IMR-90 (cell line): ENCODE measurements at regions not wholly inside any gene's neighbourhood (a gene's known extent, or its start where the extent isn't known, plus 50 kb on each side); places are given as distances from the start of the nearest gene placed in this dataset.

ENCODE experiments used
- ATAC-seq: fragments of 200-7000 bp; cut with Tn5 transposase; 2 replicates; pipeline ENCODE4 v1.9.1; 2020; ENCODE audit warnings: low read depth, mild to moderate bottlenecking, moderate library complexity
- BruUV-seq: library from RNA; stranded (reverse); fragments of 400-500 nt; replicated peaks from 2 replicates; lab custom pipeline; 2021; lab: Mats Ljungman, UMichigan
- CTCF ChIA-PET: fragments of 300-600 bp; formaldehyde crosslinking; extraction: SDS; loops from one replicate; lab custom pipeline; 2021; ENCODE audit warnings: antibody characterized with exemption; lab: Yijun Ruan, JAX
- POLR2A ChIA-PET: fragments of 300-600 bp; sonication (Branson Sonifier 250); formaldehyde crosslinking; loops from one replicate; lab custom pipeline; 2022; ENCODE audit warnings: antibody characterized with exemption; ENCODE audit not compliant: unreplicated experiment; lab: Charles Lee
- DNase-seq: peaks from one replicate; pipeline ENCODE4 v3.0.0; 2013
- H2AFZ ChIP-seq: replicated peaks from 2 replicates; pipeline ENCODE3; 2013; ENCODE audit warnings: low read length, mild to moderate bottlenecking; ENCODE audit not compliant: poor library complexity
- H2AK5ac ChIP-seq: 2 replicates; pipeline ENCODE4 v1.6.1; 2013; ENCODE audit warnings: low read depth, low read length, inconsistent platforms
- H2AK9ac ChIP-seq: replicated peaks from 2 replicates; pipeline ENCODE3; 2013; ENCODE audit warnings: mild to moderate bottlenecking, low read depth, low read length, moderate library complexity; ENCODE audit not compliant: poor library complexity
- H2BK120ac ChIP-seq: 2 replicates; pipeline ENCODE4 v1.6.1; 2013; ENCODE audit warnings: low read depth, low read length, inconsistent platforms
- H2BK15ac ChIP-seq: 3 replicates; pipeline ENCODE4 v1.6.1; 2013; ENCODE audit warnings: low read depth, low read length, inconsistent platforms
- H2BK20ac ChIP-seq: 2 replicates; pipeline ENCODE4 v1.6.1; 2013; ENCODE audit warnings: low read depth, mild to moderate bottlenecking, inconsistent platforms, low read length, moderate library complexity
- H2BK5ac ChIP-seq: 2 replicates; pipeline ENCODE4 v1.6.1; 2013; ENCODE audit warnings: mild to moderate bottlenecking, low read depth, low read length, inconsistent platforms; ENCODE audit not compliant: poor library complexity, severe bottlenecking
- H3K14ac ChIP-seq: replicated peaks from 2 replicates; pipeline ENCODE4 v1.6.1; 2013; ENCODE audit warnings: low read depth, low read length, inconsistent platforms
- H3K18ac ChIP-seq: 2 replicates; pipeline ENCODE4 v1.6.1; 2013; ENCODE audit warnings: low read depth, low read length, control low read depth
- H3K23ac ChIP-seq: 2 replicates; pipeline ENCODE4 v1.6.1; 2013; ENCODE audit warnings: low read depth, low read length, inconsistent platforms
- H3K27ac ChIP-seq: 2 replicates; pipeline ENCODE4 v1.5.1; 2013; ENCODE audit warnings: mild to moderate bottlenecking, control low read depth, low read length; ENCODE audit not compliant: insufficient read depth
- H3K27me3 ChIP-seq: 2 replicates; pipeline ENCODE4 v1.6.1; 2013; ENCODE audit warnings: low read length; ENCODE audit not compliant: control insufficient read depth, insufficient read depth
- H3K36me3 ChIP-seq: 2 replicates; pipeline ENCODE4 v1.6.1; 2013; ENCODE audit warnings: low read length, mixed read lengths; ENCODE audit not compliant: control insufficient read depth, insufficient read depth
- H3K4ac ChIP-seq: 2 replicates; pipeline ENCODE4 v1.6.1; 2013; ENCODE audit warnings: low read depth, low read length, inconsistent platforms
- H3K4me1 ChIP-seq: 2 replicates; pipeline ENCODE4 v1.6.1; 2013; ENCODE audit warnings: low read length, mixed read lengths; ENCODE audit not compliant: control insufficient read depth, insufficient read depth
- H3K4me2 ChIP-seq: 2 replicates; pipeline ENCODE4 v1.6.1; 2013; ENCODE audit warnings: low read depth, mild to moderate bottlenecking, control low read depth, low read length, moderate library complexity
- H3K4me3 ChIP-seq: 2 replicates; pipeline ENCODE4 v1.5.1; 2013; ENCODE audit warnings: low read depth, mild to moderate bottlenecking, control low read depth, low read length, moderate library complexity; ENCODE audit not compliant: insufficient read depth
- H3K56ac ChIP-seq: 2 replicates; pipeline ENCODE4 v1.6.1; 2013; ENCODE audit warnings: low read length, inconsistent platforms; ENCODE audit not compliant: insufficient read depth; ENCODE audit errors: extremely low read depth
- H3K79me1 ChIP-seq, 2 experiments: 2 replicates each; pipeline ENCODE4 v1.6.1; 2013; ENCODE audit warnings: low read length in 2 of 2, inconsistent platforms in 1 of 2, low read depth in 1 of 2
- H3K9ac ChIP-seq: 2 replicates; pipeline ENCODE4 v1.6.1; 2013; ENCODE audit warnings: low read depth, low read length, control low read depth
- H3K9me1 ChIP-seq: 2 replicates; pipeline ENCODE4 v1.6.1; 2013; ENCODE audit warnings: low read length, inconsistent platforms; ENCODE audit not compliant: insufficient read depth
- H3K9me3 ChIP-seq: 2 replicates; pipeline ENCODE4 v1.6.1; 2013; ENCODE audit warnings: low read length; ENCODE audit not compliant: control insufficient read depth, insufficient read depth
- H4K20me1 ChIP-seq: 2 replicates; pipeline ENCODE4 v1.6.1; 2013; ENCODE audit warnings: low read length, inconsistent platforms; ENCODE audit not compliant: insufficient read depth
- H4K5ac ChIP-seq: 2 replicates; pipeline ENCODE4 v1.6.1; 2013; ENCODE audit warnings: mild to moderate bottlenecking, low read depth, low read length, control low read depth
- H4K8ac ChIP-seq, 2 experiments: 2 replicates each; pipeline ENCODE4 v1.6.1; 2013; ENCODE audit warnings: low read depth in 2 of 2, low read length in 2 of 2, control low read depth in 1 of 2, inconsistent platforms in 1 of 2
- H4K91ac ChIP-seq: 2 replicates; pipeline ENCODE4 v1.6.1; 2013; ENCODE audit warnings: low read depth, low read length, inconsistent platforms; ENCODE audit not compliant: insufficient read depth
- WGBS, 2 experiments: methylation state at CpG; one replicate each; pipeline versions ENCODE4 v1.1.5 to v1.1.7; 2013; ENCODE audit warnings: missing lambda C conversion rate in 2 of 2; ENCODE audit not compliant: insufficient read length in 1 of 2; ENCODE audit errors: extremely low coverage in 2 of 2; 5-methylcytosine and 5-hydroxymethylcytosine counted together
- dilution Hi-C: fragments of 300-500 bp; cut with HindIII; formaldehyde crosslinking; loops from one replicate; pipeline ENCODE4 v1.14.3; 2018; ENCODE audit warnings: low sequenced_read_pairs; ENCODE audit not compliant: unreplicated experiment
- in situ Hi-C: fragments of 300-500 bp; cut with MboI; formaldehyde crosslinking; loops from 3 replicates; pipeline ENCODE4 v1.14.3; 2019; ENCODE audit warnings: low sequenced_read_pairs, inconsistent platforms, mixed read lengths
- intact Hi-C: fragments of 100-400 bp; cut with micrococcal nuclease; formaldehyde crosslinking; loops from 2 replicates; pipeline ENCODE4 v1.10.0; 2022
- TF ChIP-seq, protein P1 (sequence below): fragments of 150-350 bp; IDR thresholded peaks from 2 replicates; pipeline ENCODE4 v1.6.1; 2016; ENCODE audit warnings: low read depth, mild to moderate bottlenecking, low read length, moderate library complexity, borderline replicate concordance

DNA sequence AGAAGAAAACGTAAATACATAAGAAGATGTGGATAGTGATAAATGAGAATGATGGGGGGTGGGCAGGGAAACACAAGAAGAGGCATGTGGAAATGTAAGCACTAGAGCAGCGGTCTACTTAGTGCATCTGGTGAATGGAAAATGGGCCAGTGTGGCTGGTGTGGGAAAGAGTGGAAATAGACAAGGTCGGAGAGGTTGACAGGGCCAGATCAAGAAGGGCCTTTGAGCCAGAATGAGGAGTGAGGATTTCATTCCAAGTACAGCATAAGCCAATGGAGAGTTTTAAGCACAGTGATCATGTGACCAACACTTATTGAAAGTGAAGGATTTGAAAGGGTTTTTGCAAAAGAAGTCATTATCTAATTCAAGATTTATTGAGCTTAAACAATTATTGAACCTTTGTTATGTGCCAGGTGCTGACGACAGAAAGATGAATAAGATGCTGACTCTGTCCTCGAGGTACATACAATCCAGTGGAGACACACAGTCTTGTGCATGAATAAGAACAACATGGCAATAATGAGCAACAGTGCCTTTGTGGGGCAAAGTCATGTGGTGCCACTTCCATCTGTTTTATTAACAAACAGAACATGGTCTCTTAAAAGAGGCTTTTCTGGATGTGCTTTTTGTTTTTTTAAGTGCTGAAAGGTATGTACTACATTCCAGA is 124.1 kb downstream of the MFSD1 start:
- Histone ChIP-seq H2AFZ (no peak overlapping the region), H4K91ac (no peak overlapping the region), H2BK20ac (no peak overlapping the region), H3K56ac (no peak overlapping the region), H3K79me1 (no peaks in the 10 kb centered on the region), H2BK120ac (no peak overlapping the region), H3K9ac (no peak overlapping the region), H4K8ac (no peak overlapping the region), H3K18ac (no peak overlapping the region), H3K9me3 (no peaks in the 10 kb centered on the region), H3K4me2 (no peak overlapping the region), H3K27me3 (no peaks in the 10 kb centered on the region), H3K23ac (no peak overlapping the region), H3K9me1 (no peaks in the 10 kb centered on the region), H2BK5ac (no peak overlapping the region), H3K4ac (no peak overlapping the region), H2AK5ac (no peak overlapping the region), H3K14ac (no peak overlapping the region), H3K36me3 (no peaks in the 10 kb centered on the region), H2BK15ac (no peak overlapping the region), H4K20me1 (no peaks in the 10 kb centered on the region), H3K4me3 (no peak overlapping the region), H2AK9ac (no peak overlapping the region), H4K5ac (no peak overlapping the region), H3K27ac (no peak overlapping the region), H3K4me1 (no peaks in the 10 kb centered on the region)
- BruUV-seq, result no TSS peak
- intact Hi-C loops (no loop called here), in situ Hi-C loops (no loop called here), dilution Hi-C loops (no loop called here)
- ATAC-seq, result no peak
- TF ChIP-seq, protein P1, sequence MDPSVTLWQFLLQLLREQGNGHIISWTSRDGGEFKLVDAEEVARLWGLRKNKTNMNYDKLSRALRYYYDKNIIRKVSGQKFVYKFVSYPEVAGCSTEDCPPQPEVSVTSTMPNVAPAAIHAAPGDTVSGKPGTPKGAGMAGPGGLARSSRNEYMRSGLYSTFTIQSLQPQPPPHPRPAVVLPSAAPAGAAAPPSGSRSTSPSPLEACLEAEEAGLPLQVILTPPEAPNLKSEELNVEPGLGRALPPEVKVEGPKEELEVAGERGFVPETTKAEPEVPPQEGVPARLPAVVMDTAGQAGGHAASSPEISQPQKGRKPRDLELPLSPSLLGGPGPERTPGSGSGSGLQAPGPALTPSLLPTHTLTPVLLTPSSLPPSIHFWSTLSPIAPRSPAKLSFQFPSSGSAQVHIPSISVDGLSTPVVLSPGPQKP, result no peak
- WGBS, 2 experiments, result 29% methylated on average over 3 of the region's 5 CpGs; no CpG with 5 or more reads in 1 of the 2 experiments
- no peak for DNase-seq
- POLR2A ChIA-PET, result no interaction called here
- CTCF ChIA-PET, result no interaction called here
